Stimulated activated naive CD8-positive, alpha-beta T cell treated with anti-CD3 and anti-CD28 coated beads, Interleukin-15, amount 100 ng/mL, for 72 hours (primary cell): ENCODE measurements at regions not wholly inside any gene's neighbourhood (a gene's known extent, or its start where the extent isn't known, plus 50 kb on each side); places are given as distances from the start of the nearest gene placed in this dataset.
"Not testable (repeated sequence)": the region's sequence is repeated elsewhere in the genome, so short reads cannot be mapped to it uniquely, and the experiment has no call there.

ENCODE experiments used
- ATAC-seq: fragments of 150-1000 bp; cut with Tn5 transposase; 2 replicates; pipeline ENCODE4 v1.10.0; 2021; ENCODE audit warnings: mild to moderate bottlenecking, moderate library complexity
- DNase-seq, 2 donors: peaks; one replicate each; pipeline ENCODE4 v3.0.0; 2021 to 2022
- H3K27ac Mint-ChIP-seq, 2 donors: one replicate each; pipeline ENCODE4 v1.8.0; 2022; ENCODE audit warnings: mild to moderate bottlenecking in 2 of 2, mixed read lengths in 2 of 2, moderate library complexity in 2 of 2
- H3K27me3 Mint-ChIP-seq: one replicate; pipeline ENCODE4 v1.8.0; 2022; ENCODE audit warnings: mixed read lengths
- H3K4me1 Mint-ChIP-seq: one replicate; pipeline ENCODE4 v1.8.0; 2022; ENCODE audit warnings: mild to moderate bottlenecking, mixed read lengths
- H3K4me3 Mint-ChIP-seq, 2 donors: one replicate each; pipeline ENCODE4 v1.8.0; 2022; ENCODE audit warnings: mild to moderate bottlenecking in 2 of 2, mixed read lengths in 2 of 2, moderate library complexity in 1 of 2
- H3K9me3 Mint-ChIP-seq, 2 donors: one replicate each; pipeline ENCODE4 v1.8.0; 2022; ENCODE audit warnings: mixed read lengths in 2 of 2

DNA sequence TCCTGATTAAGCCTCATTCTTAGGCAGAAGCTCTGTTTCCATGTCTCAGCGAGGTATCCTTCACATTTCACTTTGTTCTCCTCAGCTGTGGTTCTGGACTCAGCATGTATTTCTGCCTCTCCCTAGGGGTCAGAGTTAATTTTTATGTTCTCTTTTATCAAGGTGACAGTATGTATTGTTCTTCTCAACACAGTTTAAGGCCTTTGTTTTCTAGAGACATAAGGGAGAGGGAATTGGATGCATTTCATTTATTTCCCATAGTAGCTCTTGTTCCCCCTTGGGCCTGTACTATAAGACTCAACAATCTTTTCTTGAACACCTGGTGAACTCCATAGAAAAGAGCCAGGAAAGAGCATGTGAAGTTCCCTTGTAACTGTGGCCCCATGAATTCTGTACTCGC is 214.3 kb downstream of the ZWINT start:
- Mint-ChIP-seq H3K27ac (no peak overlapping the region), H3K27me3 (no peaks in the 10 kb centered on the region), H3K4me1 (no peaks in the 10 kb centered on the region), H3K9me3 (peaks cover 7 to 16% of the 10 kb centered on the region in 2 donors), H3K4me3 (no peak overlapping the region)
- ATAC-seq (no peak), DNase-seq (no peak)

DNA sequence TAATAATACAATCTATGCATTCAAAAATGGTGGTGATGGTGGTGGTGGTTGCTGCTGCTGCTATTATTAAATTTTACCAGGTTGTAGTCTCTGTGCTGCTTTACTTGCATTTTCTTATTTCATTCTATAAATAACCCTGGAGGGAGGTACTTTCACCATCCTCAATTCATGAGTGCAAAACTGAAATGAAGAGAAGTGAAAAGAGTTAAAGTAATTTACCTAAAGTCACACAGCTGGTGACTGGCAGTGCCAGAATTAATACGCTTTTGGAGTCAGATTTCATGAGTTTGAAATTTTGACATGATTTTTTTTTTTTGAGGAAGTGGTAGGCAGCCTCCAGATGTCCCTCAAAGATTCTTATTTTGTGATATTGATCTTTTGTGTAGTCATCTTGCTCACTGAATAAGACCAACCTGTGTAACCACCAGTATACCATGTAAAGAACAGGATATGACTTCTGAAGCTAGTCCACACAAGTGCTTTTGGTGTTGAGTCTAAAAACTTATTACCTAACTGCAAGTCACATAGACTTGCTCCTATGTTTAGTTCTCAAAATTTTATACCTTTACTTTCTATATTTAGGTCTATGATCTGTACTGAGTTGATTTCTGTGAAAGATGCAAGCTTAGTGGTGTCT is 218.8 kb downstream of the ZWINT start:
- no peak for ATAC-seq
- Mint-ChIP-seq H3K4me1 (no peaks in the 10 kb centered on the region), H3K4me3 (no peak overlapping the region)

DNA sequence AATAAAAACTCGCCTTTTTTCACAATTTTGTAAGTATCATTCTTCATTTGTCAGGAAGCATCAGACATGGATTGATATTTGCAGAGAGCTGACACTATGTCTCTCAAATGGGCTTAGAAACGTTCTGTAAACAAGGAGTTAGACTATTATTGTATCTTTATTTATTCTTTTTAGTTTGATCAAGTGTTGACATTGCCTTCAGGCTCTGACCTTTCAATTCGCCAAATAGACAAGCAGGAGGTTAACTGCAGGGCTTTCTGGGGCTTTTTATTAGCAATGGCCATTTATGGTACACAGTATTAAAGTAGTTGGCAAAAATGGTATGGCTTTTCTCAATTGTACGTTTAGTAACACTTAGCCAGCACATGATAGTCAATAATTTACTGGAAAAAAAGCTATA is 221.7 kb downstream of the ZWINT start:
- no peak overlapping the region for H3K27ac Mint-ChIP-seq
- H3K4me3 Mint-ChIP-seq: no peak overlapping the region
- H3K27me3 Mint-ChIP-seq: no peaks in the 10 kb centered on the region
- peaks cover 0 to 6% of the 10 kb centered on the region in 2 donors for H3K9me3 Mint-ChIP-seq
- no peak for ATAC-seq
- no peak for DNase-seq
- H3K4me1 Mint-ChIP-seq: no peaks in the 10 kb centered on the region

More for the DNA sequence above, 218.8 kb downstream of the ZWINT start:
- H3K9me3 Mint-ChIP-seq: peaks cover 4 to 6% of the 10 kb centered on the region in 2 donors
- H3K27me3 Mint-ChIP-seq: no peaks in the 10 kb centered on the region
- no peak overlapping the region for H3K27ac Mint-ChIP-seq
- DNase-seq: no peak

DNA sequence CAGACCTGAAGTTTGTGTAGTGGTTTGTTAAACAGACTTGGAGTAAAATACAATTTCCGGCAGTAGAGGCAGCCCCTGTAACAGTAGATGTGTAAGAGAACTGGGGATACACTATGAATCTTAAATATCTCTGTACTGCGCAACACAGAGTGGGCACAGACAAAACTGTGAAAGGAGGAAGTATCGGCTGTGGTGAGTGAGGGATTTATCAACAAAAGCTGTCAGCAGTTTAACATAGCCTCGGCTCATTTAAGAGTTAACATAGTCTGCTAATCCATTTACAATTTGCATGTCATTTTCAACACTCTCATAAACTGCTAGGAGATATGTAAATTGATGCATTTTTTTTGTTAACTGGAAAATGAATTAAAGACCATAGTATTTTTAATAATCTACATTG is 225.2 kb downstream of the ZWINT start:
- Mint-ChIP-seq H3K27me3 (no peaks in the 10 kb centered on the region), H3K9me3 (no peaks in the 10 kb centered on the region), H3K4me3 (no peak overlapping the region), H3K4me1 (no peaks in the 10 kb centered on the region), H3K27ac (no peak overlapping the region)
- DNase-seq (no peak), ATAC-seq (no peak)

DNA sequence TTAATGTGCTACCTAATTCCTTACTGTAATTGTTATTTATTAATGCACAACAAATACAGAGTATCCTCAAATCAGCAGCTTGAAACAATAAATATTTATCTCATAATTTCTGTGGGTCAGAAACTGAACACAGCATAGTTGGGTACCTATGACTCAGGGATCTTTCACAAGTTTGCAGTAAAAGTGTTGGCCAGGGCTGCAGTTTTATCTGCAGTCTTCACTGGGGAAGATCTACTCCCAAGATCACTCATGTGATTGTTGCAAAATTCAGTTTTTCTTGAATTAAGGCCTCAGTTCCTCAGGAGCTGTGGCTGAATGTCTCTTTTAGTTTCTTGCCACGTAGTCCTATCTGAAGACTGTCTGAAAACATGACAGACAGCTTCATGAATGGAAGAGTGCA is 237.8 kb downstream of the ZWINT start:
- Mint-ChIP-seq H3K9me3 (no peaks in the 10 kb centered on the region), H3K27me3 (no peaks in the 10 kb centered on the region), H3K4me3 (no peak overlapping the region), H3K4me1 (no peaks in the 10 kb centered on the region), H3K27ac (no peak overlapping the region)
- no peak for ATAC-seq
- DNase-seq: no peak

DNA sequence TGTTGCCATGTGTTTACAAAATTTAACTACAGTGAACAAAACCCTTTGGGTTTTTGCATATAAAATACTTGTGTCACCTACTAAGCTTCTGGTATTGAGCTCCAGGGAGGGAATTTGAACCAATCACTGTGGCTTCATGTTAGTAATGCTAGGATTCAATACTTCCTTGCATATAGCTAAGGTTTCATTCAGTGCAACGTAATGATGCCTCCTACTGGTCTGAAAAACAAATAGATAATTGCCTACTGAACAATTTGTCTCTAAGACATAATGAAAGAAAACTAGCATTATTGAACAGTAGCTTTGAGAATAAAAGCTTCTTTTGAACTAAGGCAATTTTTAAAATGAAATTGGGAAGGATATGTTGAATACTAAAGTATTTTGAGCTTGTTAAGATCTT is 244.4 kb downstream of the ZWINT start:
- DNase-seq: no peak
- no peaks in the 10 kb centered on the region for H3K27me3 Mint-ChIP-seq
- no peak overlapping the region for H3K27ac Mint-ChIP-seq
- H3K9me3 Mint-ChIP-seq: no peaks in the 10 kb centered on the region
- no peak overlapping the region for H3K4me3 Mint-ChIP-seq
- H3K4me1 Mint-ChIP-seq: no peaks in the 10 kb centered on the region
- ATAC-seq: no peak

DNA sequence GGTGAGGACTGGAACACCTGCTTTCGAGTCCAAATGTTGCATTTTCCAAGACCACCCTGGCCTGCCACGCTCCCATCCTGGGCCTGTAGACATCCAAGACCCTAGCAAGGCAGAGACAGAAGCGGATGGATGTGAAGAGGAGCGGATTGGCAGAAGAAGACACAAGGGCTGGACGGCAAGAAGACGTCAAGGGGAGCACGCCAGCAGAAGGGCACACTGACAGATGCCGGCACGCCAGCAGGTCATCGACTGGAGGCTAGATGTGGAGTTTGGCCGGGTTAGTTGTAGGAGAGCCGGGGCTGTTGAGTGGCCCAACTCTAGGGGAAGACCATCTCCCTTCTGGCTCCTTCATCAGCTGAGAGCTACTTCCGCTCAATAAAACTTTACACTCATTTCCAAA is 251.6 kb downstream of the ZWINT start:
- H3K9me3 Mint-ChIP-seq: peaks cover 4 to 17% of the 10 kb centered on the region in 2 donors
- ATAC-seq: no peak
- H3K27ac Mint-ChIP-seq: no peak overlapping the region
- H3K4me1 Mint-ChIP-seq: no peaks in the 10 kb centered on the region
- no peak for DNase-seq
- H3K27me3 Mint-ChIP-seq: no peaks in the 10 kb centered on the region
- no peak overlapping the region for H3K4me3 Mint-ChIP-seq

DNA sequence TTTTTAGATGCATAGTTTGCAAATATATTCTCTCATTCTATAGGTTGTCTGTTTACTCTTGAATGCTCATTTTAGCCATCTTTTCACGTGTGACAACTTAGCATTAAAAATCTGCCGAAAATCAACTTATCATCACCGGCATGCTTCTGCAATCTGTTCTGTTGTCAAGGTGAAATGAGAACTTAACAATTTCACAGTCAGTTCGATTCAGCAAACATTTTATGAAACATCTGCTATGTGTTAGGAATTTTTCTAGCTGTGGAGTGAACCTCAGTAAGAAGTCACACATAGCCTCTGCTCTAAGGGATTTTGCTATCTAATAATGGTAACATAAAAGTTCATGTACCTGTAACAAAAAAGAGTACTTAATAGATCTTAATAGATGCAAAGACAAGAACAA is 256.1 kb downstream of the ZWINT start:
- no peaks in the 10 kb centered on the region for H3K4me1 Mint-ChIP-seq
- H3K9me3 Mint-ChIP-seq: peaks cover 16 to 25% of the 10 kb centered on the region in 2 donors
- DNase-seq (no peak), ATAC-seq (no peak)
- no peak overlapping the region for H3K4me3 Mint-ChIP-seq
- H3K27ac Mint-ChIP-seq: no peak overlapping the region
- no peaks in the 10 kb centered on the region for H3K27me3 Mint-ChIP-seq

DNA sequence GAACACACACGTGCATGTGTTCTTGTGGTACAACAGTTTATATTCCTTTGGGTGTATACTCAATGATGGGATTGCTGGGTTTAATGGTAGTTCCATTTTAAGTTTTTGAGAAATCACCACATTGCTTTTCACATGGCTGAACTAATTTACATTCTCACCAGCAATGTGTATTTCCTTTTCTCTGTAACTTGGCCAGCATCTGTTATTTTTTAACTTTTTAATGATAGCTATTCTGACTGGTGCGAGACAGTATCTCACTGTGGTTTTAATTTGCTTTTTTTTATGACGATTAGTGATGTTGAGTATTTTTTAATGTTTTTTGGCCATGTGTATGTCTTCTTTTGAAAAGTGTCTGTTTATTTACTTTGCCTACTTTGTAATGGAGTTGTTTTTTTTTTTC is 256.6 kb downstream of the ZWINT start:
- Mint-ChIP-seq H3K4me3 (no peak overlapping the region), H3K4me1 (no peaks in the 10 kb centered on the region), H3K27ac (no peak overlapping the region), H3K9me3 (peaks cover 16 to 21% of the 10 kb centered on the region in 2 donors), H3K27me3 (no peaks in the 10 kb centered on the region)
- ATAC-seq (no peak), DNase-seq (no peak)

DNA sequence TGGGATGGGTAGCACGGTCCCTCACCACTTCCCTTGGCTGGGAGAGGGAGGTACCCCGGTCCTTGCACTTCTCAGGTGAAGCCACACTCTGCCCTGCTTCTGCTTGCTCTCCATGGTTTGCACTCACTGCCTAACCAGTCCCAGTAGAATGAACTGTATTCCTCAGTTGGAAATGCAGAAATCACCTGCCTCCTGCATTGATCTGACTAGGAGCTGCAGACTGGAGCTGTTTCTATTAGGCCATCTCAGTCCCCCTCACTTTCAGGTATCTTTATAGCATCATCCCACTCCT is 264.9 kb downstream of the ZWINT start:
- no peak overlapping the region for H3K4me3 Mint-ChIP-seq
- H3K27me3 Mint-ChIP-seq: no peaks in the 10 kb centered on the region
- H3K27ac Mint-ChIP-seq: no peak overlapping the region
- H3K9me3 Mint-ChIP-seq: peaks cover 8 to 11% of the 10 kb centered on the region in 2 donors
- H3K4me1 Mint-ChIP-seq: no peaks in the 10 kb centered on the region
- ATAC-seq (no peak), DNase-seq (no peak)

DNA sequence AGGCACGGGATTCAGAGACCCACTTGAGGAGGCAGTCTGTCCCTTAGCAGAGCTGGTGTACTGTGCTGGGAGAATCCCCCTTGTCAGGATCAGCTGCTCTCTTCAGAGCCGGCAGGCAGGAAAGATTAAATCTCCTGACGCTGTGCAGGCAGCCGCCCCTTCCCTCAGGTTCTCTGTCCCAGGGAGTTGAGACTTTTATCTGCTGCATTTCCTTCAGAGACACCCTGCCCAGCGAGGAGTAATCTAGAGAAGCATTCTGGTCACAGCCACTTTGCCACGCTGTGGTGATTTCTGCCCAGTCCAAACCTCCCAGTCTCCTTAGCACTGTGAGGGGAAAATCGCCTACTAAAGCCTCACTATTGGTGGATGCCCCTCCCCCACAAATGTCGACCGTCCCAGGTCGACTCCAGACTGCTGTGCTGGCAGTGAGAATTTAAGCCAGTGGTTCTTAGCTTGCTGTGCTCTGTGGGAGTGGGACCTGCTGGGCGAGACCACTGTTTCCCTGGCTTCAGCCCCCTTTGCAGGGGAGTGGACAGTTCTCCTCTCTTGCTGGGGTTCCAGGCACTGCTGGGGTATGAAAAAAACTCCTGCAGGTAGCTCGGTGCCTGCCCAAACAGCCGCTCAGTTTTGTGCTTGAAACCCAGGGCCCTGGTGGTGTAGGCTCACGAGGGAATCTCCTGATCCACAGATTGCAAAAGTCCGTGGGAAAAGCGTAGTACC is 265.4 kb downstream of the ZWINT start:
- no peaks in the 10 kb centered on the region for H3K4me1 Mint-ChIP-seq
- no peaks in the 10 kb centered on the region for H3K27me3 Mint-ChIP-seq
- no peak for DNase-seq
- ATAC-seq: no peak
- H3K9me3 Mint-ChIP-seq: peaks cover 11 to 14% of the 10 kb centered on the region in 2 donors
- no peak overlapping the region for H3K4me3 Mint-ChIP-seq
- H3K27ac Mint-ChIP-seq: no peak overlapping the region

DNA sequence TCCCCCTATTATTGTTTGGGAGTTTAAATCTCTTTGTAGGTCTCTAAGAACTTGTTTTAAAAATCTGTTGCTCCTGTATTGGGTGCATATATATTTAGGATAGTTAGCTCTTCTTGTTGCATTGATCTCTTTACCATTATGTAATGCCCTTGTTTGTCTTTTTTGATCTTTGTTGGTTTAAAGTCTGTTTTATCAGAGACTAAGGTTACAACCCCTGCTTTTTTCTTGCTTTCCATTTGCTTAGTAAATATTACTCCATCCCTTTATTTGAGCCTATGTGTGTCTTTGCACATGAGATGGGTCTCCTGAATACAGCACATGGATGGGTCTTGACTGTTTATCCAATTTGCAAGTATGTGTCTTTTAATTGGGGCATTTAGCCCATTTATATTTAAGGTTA is 267.4 kb downstream of the ZWINT start:
- not testable (repeated sequence) for H3K27ac Mint-ChIP-seq, ATAC-seq, H3K4me1 Mint-ChIP-seq, DNase-seq, H3K27me3 Mint-ChIP-seq, H3K4me3 Mint-ChIP-seq
- peaks cover 27 to 29% of the 10 kb centered on the region in 2 donors for H3K9me3 Mint-ChIP-seq

DNA sequence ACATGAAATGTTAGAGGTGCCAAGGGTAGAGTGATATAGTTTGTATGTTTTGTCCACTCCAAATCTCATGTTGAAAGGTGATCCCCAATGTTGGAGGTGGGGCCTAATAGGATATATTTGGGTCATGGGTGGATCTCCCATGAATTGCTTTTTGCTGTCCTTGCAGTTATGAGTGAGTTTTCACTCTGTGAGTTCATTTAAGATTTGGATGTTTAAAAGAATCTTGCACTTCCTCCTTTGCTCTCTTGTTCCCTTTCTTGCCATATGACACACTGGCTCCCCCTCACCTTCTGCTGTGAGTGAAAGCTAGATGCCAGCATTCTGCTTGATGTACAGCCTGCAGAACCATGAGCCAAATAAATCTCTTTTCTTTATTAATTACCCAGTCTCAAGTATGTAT is 269.2 kb downstream of the ZWINT start:
- no peaks in the 10 kb centered on the region for H3K27me3 Mint-ChIP-seq
- DNase-seq (no peak), ATAC-seq (no peak)
- H3K4me1 Mint-ChIP-seq: no peaks in the 10 kb centered on the region
- no peak overlapping the region for H3K4me3 Mint-ChIP-seq
- H3K9me3 Mint-ChIP-seq: peaks cover 28 to 34% of the 10 kb centered on the region in 2 donors
- no peak overlapping the region for H3K27ac Mint-ChIP-seq

DNA sequence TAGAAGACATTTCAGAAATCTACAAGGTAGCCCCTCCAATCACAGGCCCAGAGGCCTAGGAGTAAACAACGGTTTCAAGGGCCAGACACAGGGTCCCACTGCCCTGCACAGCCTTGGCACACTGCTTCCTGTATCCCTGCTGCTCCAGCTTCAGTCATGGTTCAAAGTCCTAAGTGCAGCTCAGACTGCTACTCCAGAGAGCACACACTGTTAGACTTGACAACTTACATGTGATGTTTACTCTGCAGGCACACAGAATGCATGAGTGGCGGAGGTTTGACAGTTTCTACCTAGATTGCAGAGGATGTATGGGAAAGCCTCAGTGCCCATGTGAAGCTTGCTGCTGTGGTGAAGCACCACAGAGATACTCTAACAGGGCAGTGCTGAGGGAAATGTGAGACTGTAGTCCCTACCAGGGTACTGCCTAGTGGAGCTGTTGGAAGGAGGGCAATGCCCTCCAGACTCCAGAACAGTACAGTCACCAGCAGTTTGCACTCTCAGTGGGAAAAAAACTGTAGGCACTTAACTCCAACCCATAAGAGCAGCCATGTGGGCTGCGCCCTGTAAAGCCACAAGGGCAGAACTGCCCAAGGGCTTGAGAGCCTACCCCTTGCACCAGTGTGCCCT is 270.0 kb downstream of the ZWINT start:
- no peaks in the 10 kb centered on the region for H3K4me1 Mint-ChIP-seq
- peaks cover 22 to 34% of the 10 kb centered on the region in 2 donors for H3K9me3 Mint-ChIP-seq
- H3K27ac Mint-ChIP-seq: no peak overlapping the region
- DNase-seq (no peak), ATAC-seq (no peak)
- no peaks in the 10 kb centered on the region for H3K27me3 Mint-ChIP-seq
- no peak overlapping the region for H3K4me3 Mint-ChIP-seq

DNA sequence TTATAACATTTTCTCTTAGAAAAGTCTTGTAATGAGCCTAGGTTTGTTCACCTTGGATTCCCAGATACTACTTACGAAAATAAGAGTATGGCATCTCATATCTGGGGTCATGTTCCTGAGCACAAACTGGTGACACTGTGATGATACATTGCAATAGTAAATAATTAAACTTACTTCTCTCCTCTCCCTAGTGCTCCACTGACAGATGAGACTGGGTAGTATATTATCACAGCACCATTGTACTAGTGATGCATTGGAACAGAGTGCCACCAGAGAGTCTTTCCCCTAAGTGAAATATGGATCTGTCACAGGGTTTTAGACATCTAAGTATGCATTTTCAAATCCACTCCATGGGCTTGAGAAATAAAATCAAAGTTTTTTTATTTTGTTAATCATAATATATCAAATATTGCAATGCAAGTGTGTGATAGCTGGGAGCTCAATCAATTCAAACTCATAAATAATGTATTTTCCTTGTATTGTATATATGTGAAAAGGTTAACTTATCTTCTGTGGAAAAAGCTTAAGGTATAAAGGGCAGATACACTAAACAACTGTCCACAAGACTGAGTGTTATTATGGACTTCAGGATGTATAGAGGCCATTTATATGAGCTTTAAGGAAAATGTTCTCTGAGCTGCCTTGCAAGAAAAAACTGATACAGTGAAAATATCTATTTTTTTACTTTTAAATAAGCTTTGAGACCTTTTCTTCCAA is 275.5 kb downstream of the ZWINT start:
- ATAC-seq (no peak), DNase-seq (no peak)
- no peaks in the 10 kb centered on the region for H3K27me3 Mint-ChIP-seq
- peaks cover 23 to 30% of the 10 kb centered on the region in 2 donors for H3K9me3 Mint-ChIP-seq
- H3K4me1 Mint-ChIP-seq: no peaks in the 10 kb centered on the region
- H3K27ac Mint-ChIP-seq: no peak overlapping the region
- no peak overlapping the region for H3K4me3 Mint-ChIP-seq

DNA sequence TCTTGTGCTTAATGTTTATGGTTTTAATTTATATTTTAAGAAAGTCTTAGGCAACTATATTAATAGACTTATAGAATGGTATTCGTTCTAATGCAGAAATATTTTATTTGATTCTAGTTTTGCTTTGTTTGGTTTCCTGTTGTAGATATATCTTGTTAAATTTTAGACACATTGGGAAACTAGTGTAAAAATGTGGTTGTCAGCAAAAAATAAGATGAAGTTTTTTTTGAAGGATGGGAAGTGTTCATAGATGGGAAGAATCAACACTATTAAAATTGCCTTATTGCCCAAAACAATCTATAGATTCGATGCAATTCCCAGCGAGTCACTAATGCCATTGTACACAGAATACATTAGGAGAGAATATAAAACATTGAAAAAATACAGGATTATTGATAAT is 278.9 kb downstream of the ZWINT start:
- no peaks in the 10 kb centered on the region for H3K27me3 Mint-ChIP-seq
- H3K9me3 Mint-ChIP-seq: peaks cover 9 to 22% of the 10 kb centered on the region in 2 donors
- ATAC-seq (no peak), DNase-seq (no peak)
- H3K4me3 Mint-ChIP-seq: no peak overlapping the region
- no peak overlapping the region for H3K27ac Mint-ChIP-seq
- H3K4me1 Mint-ChIP-seq: no peaks in the 10 kb centered on the region
